ENCODE measurements at regions not wholly inside any gene's neighbourhood (a gene's known extent, or its start where the extent isn't known, plus 50 kb on each side); places are given as distances from the start of the nearest gene placed in this dataset.

DNA sequence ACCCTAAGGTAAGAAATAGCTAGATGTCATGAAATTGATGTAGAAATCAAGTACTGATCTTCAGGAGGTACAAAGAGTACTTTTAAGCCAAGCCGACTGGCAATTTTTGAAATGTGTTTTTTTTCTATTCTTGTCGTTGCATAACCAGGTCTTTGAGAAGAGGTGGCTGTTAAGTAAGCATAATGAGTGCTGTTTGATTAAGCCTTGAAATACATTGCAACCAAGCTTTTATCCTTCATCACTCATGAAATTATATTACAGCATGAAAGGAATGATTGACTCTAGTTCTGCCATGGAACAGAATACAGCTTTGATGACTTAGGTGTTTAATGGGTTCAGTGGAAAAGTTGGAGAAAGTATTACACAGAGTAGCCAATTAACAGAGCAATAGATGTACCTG is 1720.2 kb upstream of the SEL1L start:
- no peaks in the 10 kb centered on the region for H3K36me3 ChIP-seq
- intact Hi-C loops (cut with DNase I) = no loop called here
- H3K27me3 ChIP-seq = no peaks in the 10 kb centered on the region
- DNase-seq = no peak
- TF ChIP-seq POLR2A (IDR thresholded peaks at IDR 0.05) (no peak), EP300 (IDR thresholded peaks at IDR 0.05) (no peak)
- TF ChIP-seq, protein P1, sequence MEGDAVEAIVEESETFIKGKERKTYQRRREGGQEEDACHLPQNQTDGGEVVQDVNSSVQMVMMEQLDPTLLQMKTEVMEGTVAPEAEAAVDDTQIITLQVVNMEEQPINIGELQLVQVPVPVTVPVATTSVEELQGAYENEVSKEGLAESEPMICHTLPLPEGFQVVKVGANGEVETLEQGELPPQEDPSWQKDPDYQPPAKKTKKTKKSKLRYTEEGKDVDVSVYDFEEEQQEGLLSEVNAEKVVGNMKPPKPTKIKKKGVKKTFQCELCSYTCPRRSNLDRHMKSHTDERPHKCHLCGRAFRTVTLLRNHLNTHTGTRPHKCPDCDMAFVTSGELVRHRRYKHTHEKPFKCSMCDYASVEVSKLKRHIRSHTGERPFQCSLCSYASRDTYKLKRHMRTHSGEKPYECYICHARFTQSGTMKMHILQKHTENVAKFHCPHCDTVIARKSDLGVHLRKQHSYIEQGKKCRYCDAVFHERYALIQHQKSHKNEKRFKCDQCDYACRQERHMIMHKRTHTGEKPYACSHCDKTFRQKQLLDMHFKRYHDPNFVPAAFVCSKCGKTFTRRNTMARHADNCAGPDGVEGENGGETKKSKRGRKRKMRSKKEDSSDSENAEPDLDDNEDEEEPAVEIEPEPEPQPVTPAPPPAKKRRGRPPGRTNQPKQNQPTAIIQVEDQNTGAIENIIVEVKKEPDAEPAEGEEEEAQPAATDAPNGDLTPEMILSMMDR (IDR thresholded peaks at IDR 0.05) = no peak
- WGBS, 3 donors = 85 to 94% (median 91%) methylated on average over 2 of the region's 2 CpGs
- H3K27ac ChIP-seq = no peak overlapping the region
- no peaks in the 10 kb centered on the region for H3K9me3 ChIP-seq
- no peak overlapping the region for H3K4me3 ChIP-seq
- H3K4me1 ChIP-seq (ENCODE audit: insufficient read depth) = no peaks in the 10 kb centered on the region

DNA sequence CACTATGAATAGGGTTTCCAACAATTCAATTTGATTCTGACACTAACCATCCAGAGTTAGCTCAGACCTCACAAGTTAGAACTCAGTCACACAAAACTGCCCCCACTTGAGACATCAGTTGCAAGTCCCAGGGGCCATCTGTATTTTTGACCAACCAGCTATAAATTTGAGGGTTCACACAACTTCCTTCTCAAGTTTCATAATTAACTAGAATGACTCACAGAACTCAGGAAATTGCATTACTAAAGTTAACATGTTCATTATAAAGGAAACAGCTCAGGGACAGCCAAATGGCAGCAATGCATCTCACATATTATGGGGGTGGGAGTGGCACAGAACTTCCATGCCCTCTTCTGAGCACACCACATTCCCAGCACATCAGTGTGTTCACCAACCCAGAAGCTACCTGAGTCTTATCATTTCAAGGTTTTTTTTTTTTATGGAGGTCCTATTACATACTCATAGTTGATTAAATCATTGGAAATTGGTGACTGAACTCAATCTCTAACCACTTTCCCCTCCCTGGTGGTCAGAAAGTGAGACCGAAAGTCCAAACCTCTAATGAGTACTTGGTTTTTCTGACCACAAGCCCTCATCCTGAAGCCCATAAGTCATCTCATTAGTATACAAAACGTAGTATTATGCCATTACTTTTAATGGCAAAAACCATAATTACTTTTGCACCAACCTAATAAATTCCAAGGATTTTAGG is 1721.5 kb upstream of the SEL1L start:
- Histone ChIP-seq H3K36me3 (no peaks in the 10 kb centered on the region), H3K27me3 (no peaks in the 10 kb centered on the region), H3K4me3 (no peak overlapping the region), H3K4me1 (ENCODE audit: insufficient read depth) (no peaks in the 10 kb centered on the region), H3K27ac (no peak overlapping the region), H3K9me3 (no peaks in the 10 kb centered on the region)
- DNase-seq = no peak
- 91 to 94% (median 92%) methylated on average over 2 of the region's 2 CpGs for WGBS, 3 donors
- TF ChIP-seq EP300 (IDR thresholded peaks at IDR 0.05) (no peak), POLR2A (IDR thresholded peaks at IDR 0.05) (no peak)
- TF ChIP-seq, protein P1 (IDR thresholded peaks at IDR 0.05) = no peak
- intact Hi-C loops (cut with DNase I) = no loop called here

DNA sequence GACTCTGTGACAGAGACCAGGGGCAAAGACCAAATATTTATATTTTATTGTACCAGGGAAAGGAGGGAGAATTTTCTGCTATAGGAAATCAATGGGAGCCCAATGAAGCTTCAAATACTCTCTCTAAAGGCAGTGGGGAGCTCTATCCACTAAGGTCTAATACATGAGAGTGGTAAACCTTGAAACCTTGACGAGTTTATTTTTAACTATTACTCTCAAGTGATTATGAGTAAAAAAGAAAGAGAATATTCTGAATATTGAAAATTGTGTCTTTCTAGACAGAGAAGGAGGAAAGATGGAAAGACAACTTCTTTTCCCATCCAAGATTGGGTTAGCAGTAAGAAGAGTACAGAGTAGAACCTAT is 1722.1 kb upstream of the SEL1L start:
- DNase-seq = no peak
- no peak for TF ChIP-seq EP300 (IDR thresholded peaks at IDR 0.05)
- no peak for TF ChIP-seq POLR2A (IDR thresholded peaks at IDR 0.05)
- TF ChIP-seq, protein P1 (IDR thresholded peaks at IDR 0.05) = no peak
- H3K27ac ChIP-seq = no peak overlapping the region
- no peak overlapping the region for H3K4me3 ChIP-seq
- WGBS, 3 donors = 90 to 99% (median 96%) methylated on average over 1 of the region's 1 CpG
- H3K9me3 ChIP-seq = no peaks in the 10 kb centered on the region
- intact Hi-C loops (cut with DNase I) = no loop called here
- no peaks in the 10 kb centered on the region for H3K4me1 ChIP-seq (ENCODE audit: insufficient read depth)
- H3K27me3 ChIP-seq = no peaks in the 10 kb centered on the region
- H3K36me3 ChIP-seq = no peaks in the 10 kb centered on the region

GRCh38 chr14:83257466-83258439 is 1724.1 kb upstream of the SEL1L start:
- H3K27me3 ChIP-seq = no peaks in the 10 kb centered on the region
- 71 to 79% (median 74%) methylated on average over 5 of the region's 5 CpGs for WGBS, 3 donors
- intact Hi-C loops (cut with DNase I) = no loop called here

More at GRCh38 chr14:83257466-83258439, 1724.1 kb upstream of the SEL1L start:
- TF ChIP-seq, protein P1 (IDR thresholded peaks at IDR 0.05) = no peak
- no peak for TF ChIP-seq EP300 (IDR thresholded peaks at IDR 0.05)
- TF ChIP-seq POLR2A (IDR thresholded peaks at IDR 0.05) = no peak
- DNase-seq = no peak
- H3K27ac ChIP-seq = no peak overlapping the region
- no peaks in the 10 kb centered on the region for H3K36me3 ChIP-seq
- H3K4me3 ChIP-seq = no peak overlapping the region
- H3K4me1 ChIP-seq (ENCODE audit: insufficient read depth) = no peaks in the 10 kb centered on the region
- H3K9me3 ChIP-seq = no peaks in the 10 kb centered on the region

Data from ovary (tissue), 7 donors.